ENCODE measurements at regions not wholly inside any gene's neighbourhood (a gene's known extent, or its start where the extent isn't known, plus 50 kb on each side); places are given as distances from the start of the nearest gene placed in this dataset.
A peak's percentile ranks its signal among the peaks of the same experiment; 100 is the strongest.

DNA sequence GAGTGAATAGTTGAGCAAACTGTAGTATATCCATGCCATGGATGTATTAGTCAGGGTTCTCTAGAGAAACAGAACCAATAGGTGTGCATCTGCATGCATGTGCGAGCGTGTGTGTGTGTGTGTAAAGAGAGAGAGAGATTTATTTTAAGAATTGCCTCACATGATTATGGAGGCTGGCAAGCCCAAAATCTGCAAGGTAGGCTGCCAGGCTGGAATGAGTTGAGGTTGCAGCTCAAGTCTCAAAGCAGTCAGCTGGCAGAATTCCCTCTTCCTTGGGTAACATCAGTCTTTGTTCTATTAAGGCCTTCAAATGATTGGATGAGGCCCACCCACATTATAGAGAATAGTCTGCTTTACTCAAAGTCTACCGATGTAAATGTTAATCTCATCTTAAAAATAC lies 187.8 kb downstream of the ANAPC1 start:
- Mint-ChIP-seq H3K9me3 (ENCODE audit: low read depth) (peaks cover 14% of the 10 kb centered on the region), H3K36me3 (ENCODE audit: low read depth) (peaks cover 4% of the 10 kb centered on the region), H3K4me1 (ENCODE audit: low read depth) (peaks cover 31% of the 10 kb centered on the region), H3K27ac (ENCODE audit: unreplicated experiment) (no peak overlapping the region), H3K27me3 (ENCODE audit: low read depth) (no peaks in the 10 kb centered on the region), H3K4me3 (ENCODE audit: unreplicated experiment) (no peak overlapping the region)
- DNase-seq (ENCODE audit: low spot score) = no peak
- TF ChIP-seq, protein P1, sequence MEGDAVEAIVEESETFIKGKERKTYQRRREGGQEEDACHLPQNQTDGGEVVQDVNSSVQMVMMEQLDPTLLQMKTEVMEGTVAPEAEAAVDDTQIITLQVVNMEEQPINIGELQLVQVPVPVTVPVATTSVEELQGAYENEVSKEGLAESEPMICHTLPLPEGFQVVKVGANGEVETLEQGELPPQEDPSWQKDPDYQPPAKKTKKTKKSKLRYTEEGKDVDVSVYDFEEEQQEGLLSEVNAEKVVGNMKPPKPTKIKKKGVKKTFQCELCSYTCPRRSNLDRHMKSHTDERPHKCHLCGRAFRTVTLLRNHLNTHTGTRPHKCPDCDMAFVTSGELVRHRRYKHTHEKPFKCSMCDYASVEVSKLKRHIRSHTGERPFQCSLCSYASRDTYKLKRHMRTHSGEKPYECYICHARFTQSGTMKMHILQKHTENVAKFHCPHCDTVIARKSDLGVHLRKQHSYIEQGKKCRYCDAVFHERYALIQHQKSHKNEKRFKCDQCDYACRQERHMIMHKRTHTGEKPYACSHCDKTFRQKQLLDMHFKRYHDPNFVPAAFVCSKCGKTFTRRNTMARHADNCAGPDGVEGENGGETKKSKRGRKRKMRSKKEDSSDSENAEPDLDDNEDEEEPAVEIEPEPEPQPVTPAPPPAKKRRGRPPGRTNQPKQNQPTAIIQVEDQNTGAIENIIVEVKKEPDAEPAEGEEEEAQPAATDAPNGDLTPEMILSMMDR (IDR thresholded peaks at IDR 0.05) = no peak

DNA sequence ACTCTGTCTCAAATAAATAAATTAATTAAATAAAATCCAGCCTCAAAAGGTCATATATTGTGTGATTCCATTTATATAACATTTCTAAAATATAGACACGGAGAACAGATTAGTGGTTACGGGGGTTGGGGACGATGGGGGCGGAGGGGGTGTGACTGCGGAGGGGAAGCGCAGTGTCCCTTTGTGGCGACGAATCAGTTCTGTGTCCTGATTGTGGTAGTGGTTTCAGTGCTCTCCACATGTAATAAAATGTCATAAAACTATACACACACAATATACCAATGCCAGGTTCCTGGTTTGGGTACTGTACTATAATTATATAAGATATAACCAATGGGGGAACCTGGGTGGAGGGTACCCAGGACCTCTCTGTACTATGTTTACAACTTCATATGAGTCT lies 186.4 kb downstream of the ANAPC1 start:
- H3K9me3 Mint-ChIP-seq (ENCODE audit: low read depth) = peaks cover 14% of the 10 kb centered on the region
- no peak for DNase-seq (ENCODE audit: low spot score)
- no peak overlapping the region for H3K27ac Mint-ChIP-seq (ENCODE audit: unreplicated experiment)
- H3K4me3 Mint-ChIP-seq (ENCODE audit: unreplicated experiment) = no peak overlapping the region
- H3K27me3 Mint-ChIP-seq (ENCODE audit: low read depth) = no peaks in the 10 kb centered on the region
- peaks cover 4% of the 10 kb centered on the region for H3K36me3 Mint-ChIP-seq (ENCODE audit: low read depth)
- TF ChIP-seq, protein P1 (IDR thresholded peaks at IDR 0.05) = no peak
- H3K4me1 Mint-ChIP-seq (ENCODE audit: low read depth) = peaks cover 39% of the 10 kb centered on the region

DNA sequence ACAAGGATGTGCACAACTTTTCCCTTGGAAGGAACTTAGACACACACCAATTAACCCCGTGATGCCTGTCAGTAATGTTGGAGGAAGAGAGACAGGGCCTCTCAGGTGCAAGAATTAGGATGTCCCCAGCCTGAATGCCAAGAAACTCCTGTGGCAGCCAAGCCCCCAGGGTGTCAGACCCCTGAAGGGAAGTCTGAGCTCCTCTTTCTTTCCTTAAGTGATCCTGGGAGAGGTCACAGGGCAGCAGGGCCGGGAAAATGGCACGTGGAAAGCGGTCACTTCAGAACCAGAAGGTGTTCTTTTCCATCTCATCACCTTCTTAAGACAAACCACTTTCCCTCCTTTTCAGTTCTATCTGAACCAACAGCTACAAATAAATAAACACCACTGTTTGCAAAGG lies 185.9 kb downstream of the ANAPC1 start:
- peaks cover 14% of the 10 kb centered on the region for H3K9me3 Mint-ChIP-seq (ENCODE audit: low read depth)
- DNase-seq (ENCODE audit: low spot score) = no peak
- no peak overlapping the region for H3K4me3 Mint-ChIP-seq (ENCODE audit: unreplicated experiment)
- no peaks in the 10 kb centered on the region for H3K27me3 Mint-ChIP-seq (ENCODE audit: low read depth)
- TF ChIP-seq, protein P1 (IDR thresholded peaks at IDR 0.05) = no peak
- peak overlapping the region; percentile 22 for H3K27ac Mint-ChIP-seq (ENCODE audit: unreplicated experiment)
- H3K4me1 Mint-ChIP-seq (ENCODE audit: low read depth) = peaks cover 41% of the 10 kb centered on the region
- H3K36me3 Mint-ChIP-seq (ENCODE audit: low read depth) = peaks cover 4% of the 10 kb centered on the region

DNA sequence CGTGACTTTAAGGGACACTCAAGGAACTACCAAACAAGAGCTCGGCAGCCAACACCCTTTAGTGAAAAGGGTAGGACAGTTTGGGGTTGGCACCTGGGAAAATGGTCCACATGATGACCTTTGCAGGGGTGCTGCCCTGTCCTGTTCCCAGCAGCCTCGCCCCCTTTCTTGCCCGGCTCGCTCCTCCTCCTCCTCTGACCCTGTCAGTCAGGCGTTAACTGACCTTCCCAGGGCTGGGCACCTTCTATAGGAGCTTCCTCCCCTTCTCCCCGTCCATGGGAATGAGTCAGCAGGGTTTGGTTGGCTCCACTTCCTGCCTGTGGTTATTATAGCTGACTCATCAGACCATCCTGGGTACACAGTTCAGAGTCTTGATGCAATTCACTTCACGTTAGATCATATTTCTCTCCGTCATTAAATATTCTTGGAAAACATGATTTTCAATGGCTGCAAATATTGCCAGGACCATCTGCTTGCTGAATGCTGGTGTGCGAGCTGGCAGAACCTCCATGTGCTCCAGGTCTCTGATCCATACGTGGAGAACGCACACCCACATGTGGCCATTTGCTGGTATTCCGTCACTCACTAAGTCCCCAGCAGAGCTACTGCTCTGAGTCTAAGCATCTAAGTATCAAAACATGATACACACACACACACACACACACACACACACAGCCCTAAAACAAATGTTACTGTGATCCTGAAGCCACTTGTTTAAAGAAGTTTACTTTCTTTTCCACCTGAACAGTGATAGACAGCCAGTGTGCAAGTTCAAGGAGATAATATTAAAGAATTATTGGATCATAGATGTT lies 185.0 kb downstream of the ANAPC1 start:
- TF ChIP-seq, protein P1 (IDR thresholded peaks at IDR 0.05) = peak; percentile 75
- DNase-seq (ENCODE audit: low spot score) = no peak
- Mint-ChIP-seq H3K36me3 (ENCODE audit: low read depth) (peaks cover 4% of the 10 kb centered on the region), H3K27me3 (ENCODE audit: low read depth) (no peaks in the 10 kb centered on the region), H3K27ac (ENCODE audit: unreplicated experiment) (peak overlapping the region; percentile 97), H3K4me3 (ENCODE audit: unreplicated experiment) (peak overlapping the region; percentile 62), H3K9me3 (ENCODE audit: low read depth) (peaks cover 9% of the 10 kb centered on the region), H3K4me1 (ENCODE audit: low read depth) (peaks cover 45% of the 10 kb centered on the region)

DNA sequence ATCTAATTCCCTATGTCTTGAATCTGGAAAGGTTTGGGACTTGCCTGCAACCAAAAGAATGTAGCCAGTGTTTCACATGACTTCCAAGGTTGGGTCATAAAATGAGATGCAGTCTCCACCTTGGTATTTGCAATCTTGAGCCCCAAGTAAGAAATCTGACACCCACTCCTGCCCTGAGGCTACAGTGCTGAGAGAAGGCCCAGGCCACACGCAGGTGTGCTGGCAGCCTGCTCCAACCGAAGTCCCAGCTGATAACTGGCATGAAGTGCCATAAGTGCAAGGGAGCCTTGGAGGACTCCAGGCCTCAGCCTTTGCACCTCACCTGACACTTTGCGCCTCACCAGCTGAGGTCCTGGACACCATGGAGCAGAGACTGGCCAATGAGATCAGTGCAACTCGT lies 182.7 kb downstream of the ANAPC1 start:
- peaks cover 55% of the 10 kb centered on the region for H3K4me1 Mint-ChIP-seq (ENCODE audit: low read depth)
- H3K27me3 Mint-ChIP-seq (ENCODE audit: low read depth) = no peaks in the 10 kb centered on the region
- DNase-seq (ENCODE audit: low spot score) = no peak
- H3K9me3 Mint-ChIP-seq (ENCODE audit: low read depth) = no peaks in the 10 kb centered on the region
- no peaks in the 10 kb centered on the region for H3K36me3 Mint-ChIP-seq (ENCODE audit: low read depth)
- no peak overlapping the region for H3K27ac Mint-ChIP-seq (ENCODE audit: unreplicated experiment)
- no peak overlapping the region for H3K4me3 Mint-ChIP-seq (ENCODE audit: unreplicated experiment)
- TF ChIP-seq, protein P1 (IDR thresholded peaks at IDR 0.05) = no peak

Measured in chondrocyte (in vitro differentiated cells).